Rectal smooth muscle tissue (tissue), 1 donor: ENCODE measurements at regions not wholly inside any gene's neighbourhood (a gene's known extent, or its start where the extent isn't known, plus 50 kb on each side); places are given as distances from the start of the nearest gene placed in this dataset.

Experiments
- H3K27ac ChIP-seq: one replicate; pipeline ENCODE4 v1.7.0; 2013; ENCODE audit warnings: low read depth, low read length, inconsistent platforms
- H3K27me3 ChIP-seq: one replicate; pipeline ENCODE4 v1.7.0; 2013; ENCODE audit warnings: low read length; ENCODE audit not compliant: control insufficient read depth, insufficient read depth
- H3K36me3 ChIP-seq: one replicate; pipeline ENCODE4 v1.7.0; 2013; ENCODE audit warnings: low read length; ENCODE audit not compliant: control insufficient read depth, insufficient read depth
- H3K4me1 ChIP-seq: one replicate; pipeline ENCODE4 v1.7.0; 2013; ENCODE audit warnings: low read length; ENCODE audit not compliant: control insufficient read depth, insufficient read depth
- H3K4me3 ChIP-seq: one replicate; pipeline ENCODE4 v1.7.0; 2013; ENCODE audit warnings: low read length
- H3K9ac ChIP-seq: one replicate; pipeline ENCODE4 v1.7.0; 2013; ENCODE audit warnings: low read length

- Histone ChIP-seq H3K4me1 (no peaks in the 10 kb centered on the region), H3K27me3 (no peaks in the 10 kb centered on the region), H3K4me3 (no peak overlapping the region), H3K9ac (no peak overlapping the region), H3K27ac (no peak overlapping the region), H3K36me3 (no peaks in the 10 kb centered on the region)
Observed at GRCh38 chr3:72459588-72459987, 388.7 kb downstream of the SHQ1 start.

DNA sequence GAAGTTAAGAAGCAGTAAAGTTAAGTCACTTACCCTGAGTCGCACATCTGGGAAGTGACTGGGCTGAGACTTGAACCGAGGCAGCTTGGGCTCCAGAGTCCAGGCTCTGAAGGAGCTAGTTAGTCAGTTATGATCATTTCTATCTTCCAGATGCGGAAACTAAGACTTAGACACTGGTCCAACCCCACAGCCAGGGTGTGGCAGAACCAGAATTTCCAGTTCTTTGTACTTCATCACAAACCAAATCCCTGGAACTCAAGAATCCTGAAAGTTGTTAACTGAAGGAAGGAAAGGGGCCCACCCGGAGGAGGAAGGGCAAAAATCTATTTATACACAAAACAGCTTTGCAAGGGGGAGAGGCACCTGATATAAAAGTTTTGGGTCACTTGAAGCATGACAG, 389.9 kb downstream of the SHQ1 start:
- no peak overlapping the region for H3K27ac ChIP-seq
- H3K9ac ChIP-seq = no peak overlapping the region
- no peak overlapping the region for H3K4me3 ChIP-seq
- H3K36me3 ChIP-seq = no peaks in the 10 kb centered on the region
- H3K27me3 ChIP-seq = no peaks in the 10 kb centered on the region
- H3K4me1 ChIP-seq = no peaks in the 10 kb centered on the region

DNA sequence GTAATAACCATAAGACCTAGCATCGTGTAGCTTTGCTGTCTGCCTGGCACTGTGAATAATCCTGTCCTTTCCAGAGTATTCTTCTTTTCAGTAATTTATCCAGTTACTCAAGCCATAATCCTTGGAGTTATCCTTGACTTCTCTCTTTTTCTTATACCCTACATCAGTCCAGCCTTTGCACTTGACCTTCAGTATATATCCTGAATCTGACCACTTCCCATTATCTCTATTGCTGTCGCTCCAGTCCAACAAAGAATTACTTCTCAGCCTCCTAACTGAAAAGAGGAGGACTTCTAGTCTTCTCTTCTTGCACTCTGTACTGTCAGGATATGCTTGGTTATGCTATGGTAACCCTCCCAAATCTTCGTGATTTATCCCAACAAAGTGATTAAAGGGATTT, 393.8 kb downstream of the SHQ1 start:
- no peaks in the 10 kb centered on the region for H3K4me1 ChIP-seq
- H3K4me3 ChIP-seq = no peak overlapping the region
- no peak overlapping the region for H3K27ac ChIP-seq
- no peak overlapping the region for H3K9ac ChIP-seq
- H3K36me3 ChIP-seq = no peaks in the 10 kb centered on the region
- no peaks in the 10 kb centered on the region for H3K27me3 ChIP-seq

GRCh38 chr3:72453706-72454105, 394.5 kb downstream of the SHQ1 start:
- Histone ChIP-seq H3K9ac (no peak overlapping the region), H3K4me3 (no peak overlapping the region), H3K27me3 (no peaks in the 10 kb centered on the region), H3K36me3 (no peaks in the 10 kb centered on the region), H3K27ac (no peak overlapping the region), H3K4me1 (no peaks in the 10 kb centered on the region)

DNA sequence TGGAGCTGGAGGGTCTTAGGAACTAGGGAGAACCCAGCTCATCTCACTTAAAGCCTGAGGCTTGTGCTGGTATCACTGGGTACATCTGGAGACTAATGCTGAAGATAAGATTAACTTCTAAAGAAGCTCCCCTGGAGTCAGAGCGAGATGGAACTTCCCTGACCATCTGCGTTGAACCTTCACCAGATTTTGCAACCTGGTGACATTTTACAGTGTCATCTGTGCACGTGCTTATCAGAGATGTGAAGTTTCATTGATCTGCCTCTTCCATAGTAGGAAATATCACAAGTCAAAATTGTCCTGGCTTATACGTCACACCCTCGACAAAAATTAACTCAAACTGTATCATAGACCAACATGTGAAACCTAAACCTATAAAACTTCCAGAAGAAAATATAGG, 395.5 kb downstream of the SHQ1 start:
- Histone ChIP-seq H3K27ac (no peak overlapping the region), H3K27me3 (no peaks in the 10 kb centered on the region), H3K36me3 (no peaks in the 10 kb centered on the region), H3K4me1 (no peaks in the 10 kb centered on the region), H3K9ac (no peak overlapping the region), H3K4me3 (no peak overlapping the region)

DNA sequence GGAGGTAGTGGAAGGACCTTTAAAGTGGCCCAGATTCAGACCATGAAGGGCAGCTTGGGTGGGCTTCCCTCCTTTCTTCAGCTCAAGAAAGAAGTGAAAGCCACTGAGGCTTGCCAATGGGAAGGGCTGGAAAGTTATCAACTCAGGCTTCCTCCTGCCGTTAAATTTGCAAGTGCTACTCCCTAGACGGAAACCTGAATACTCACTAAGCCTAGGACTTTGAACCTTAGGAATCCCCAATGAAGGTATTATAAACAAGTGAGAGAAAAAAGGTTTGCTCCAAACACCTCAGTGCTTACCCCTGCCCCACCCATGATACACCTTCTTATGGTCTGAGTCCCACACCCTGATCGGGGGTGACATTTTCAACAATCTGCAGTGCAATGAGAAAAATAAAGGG, 396.4 kb downstream of the SHQ1 start:
- H3K4me3 ChIP-seq = no peak overlapping the region
- H3K4me1 ChIP-seq = no peaks in the 10 kb centered on the region
- no peaks in the 10 kb centered on the region for H3K27me3 ChIP-seq
- H3K27ac ChIP-seq = no peak overlapping the region
- H3K9ac ChIP-seq = no peak overlapping the region
- H3K36me3 ChIP-seq = no peaks in the 10 kb centered on the region

GRCh38 chr3:72449551-72449950, 398.7 kb downstream of the SHQ1 start:
- Histone ChIP-seq H3K4me1 (peaks cover 4% of the 10 kb centered on the region), H3K4me3 (no peak overlapping the region), H3K27ac (no peak overlapping the region), H3K9ac (no peak overlapping the region), H3K36me3 (no peaks in the 10 kb centered on the region), H3K27me3 (no peaks in the 10 kb centered on the region)

GRCh38 chr3:72448858-72449257, 399.4 kb downstream of the SHQ1 start:
- H3K36me3 ChIP-seq = no peaks in the 10 kb centered on the region
- peaks cover 6% of the 10 kb centered on the region for H3K4me1 ChIP-seq
- H3K4me3 ChIP-seq = no peak overlapping the region
- no peak overlapping the region for H3K9ac ChIP-seq
- no peak overlapping the region for H3K27ac ChIP-seq
- no peaks in the 10 kb centered on the region for H3K27me3 ChIP-seq

GRCh38 chr3:72448375-72448823, 399.8 kb downstream of the SHQ1 start:
- Histone ChIP-seq H3K36me3 (no peaks in the 10 kb centered on the region), H3K4me1 (peaks cover 6% of the 10 kb centered on the region), H3K27ac (no peak overlapping the region), H3K9ac (no peak overlapping the region), H3K27me3 (no peaks in the 10 kb centered on the region), H3K4me3 (no peak overlapping the region)

DNA sequence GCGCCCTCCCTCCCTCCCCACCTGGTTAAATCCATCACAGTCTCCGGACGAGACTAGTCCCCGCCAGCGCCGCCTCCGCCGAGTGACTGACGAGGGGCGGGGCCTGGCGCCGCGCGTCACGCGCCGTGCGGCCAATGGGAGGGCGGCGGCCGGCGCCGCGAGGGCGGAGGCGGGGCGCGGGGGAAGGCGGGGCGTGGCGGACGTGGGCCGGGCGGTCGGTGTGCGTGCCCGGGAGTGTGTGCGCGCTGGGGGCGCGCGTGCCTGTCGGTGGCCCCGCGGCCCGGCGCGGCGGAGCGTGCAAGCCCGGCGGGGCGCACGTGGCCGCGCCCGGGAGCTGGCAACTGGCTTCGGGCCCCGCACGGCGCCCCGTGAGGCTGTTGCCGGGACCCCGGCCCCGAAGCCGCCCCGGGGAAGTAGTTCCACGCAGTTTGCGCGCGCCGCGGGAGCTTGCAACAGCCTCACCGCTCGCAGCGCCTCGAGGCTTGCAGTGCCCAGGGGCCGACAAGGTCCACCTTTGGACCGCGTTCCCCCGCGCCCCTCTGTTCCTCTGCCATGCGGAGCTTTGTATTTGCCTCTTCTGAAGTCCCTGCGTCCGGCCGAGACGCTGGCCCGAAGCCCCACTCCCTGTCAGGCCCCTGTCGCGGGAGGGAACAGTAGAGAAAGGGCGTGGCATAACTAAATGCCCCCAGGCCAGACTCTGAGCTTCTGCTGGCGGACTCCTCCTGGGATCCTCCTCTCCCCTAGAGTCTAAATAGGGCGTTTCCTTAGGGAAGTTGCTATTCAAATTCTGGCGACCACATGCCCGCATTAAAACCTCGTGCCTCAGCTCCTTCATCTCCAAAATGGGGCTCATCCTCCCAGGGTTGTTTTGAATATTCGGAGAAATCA, 400.9 kb downstream of the SHQ1 start:
- H3K4me1 ChIP-seq = peaks cover 6% of the 10 kb centered on the region
- no peaks in the 10 kb centered on the region for H3K36me3 ChIP-seq
- peak overlapping the region; percentile 68 for H3K4me3 ChIP-seq
- H3K27me3 ChIP-seq = no peaks in the 10 kb centered on the region
- no peak overlapping the region for H3K9ac ChIP-seq
- peak overlapping the region; percentile 48 for H3K27ac ChIP-seq

DNA sequence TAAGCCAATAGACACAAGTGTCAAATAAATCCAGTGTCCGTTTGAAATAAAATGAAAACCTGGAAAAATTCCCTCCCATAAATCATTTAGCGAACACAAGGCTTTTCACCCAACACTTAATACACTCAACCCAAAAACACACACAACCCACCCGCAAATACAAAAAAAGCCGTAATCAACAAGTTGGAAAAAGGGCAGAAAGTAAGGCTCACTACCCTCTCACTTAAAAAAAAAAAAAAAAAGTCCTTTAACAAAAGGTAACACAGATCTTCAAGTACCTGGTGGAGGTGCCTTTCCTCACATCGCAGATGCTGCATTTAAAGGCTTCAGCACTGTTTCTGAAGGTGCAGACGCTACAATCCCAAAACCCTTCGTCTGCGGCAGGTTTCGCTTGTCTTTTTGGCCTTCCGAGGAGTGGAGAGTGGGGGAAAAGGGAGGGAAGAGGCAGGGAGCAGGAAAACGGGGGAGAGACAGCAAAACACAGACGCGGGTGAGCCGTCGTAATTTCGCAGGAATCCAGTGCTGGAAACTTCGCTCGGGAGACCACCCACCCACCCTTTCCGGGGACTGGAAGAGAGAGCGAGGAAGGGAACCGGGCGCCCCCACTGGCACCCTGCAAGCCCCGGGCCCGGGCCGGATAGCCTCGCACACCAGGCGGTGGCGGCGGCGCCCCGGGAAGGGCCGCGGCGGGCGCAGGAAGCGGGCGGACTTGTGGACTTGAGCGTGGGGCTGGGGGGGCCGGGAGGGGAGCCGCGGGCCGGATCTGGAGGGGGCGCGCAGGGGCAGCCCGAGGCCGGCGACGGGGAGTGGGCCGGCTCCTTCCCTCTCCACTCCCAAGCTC, 401.8 kb downstream of the SHQ1 start, which contains the start of gene RYBP:
Gene RYBP (minus strand): TSS at position 404 of the 841 bp plus-strand sequence.
- Histone ChIP-seq H3K36me3 (no peaks in the 10 kb centered on the region), H3K27me3 (no peaks in the 10 kb centered on the region), H3K4me1 (peaks cover 6% of the 10 kb centered on the region), H3K4me3 (peak within 1 kb of the TSS; percentile 68), H3K9ac (peak within 1 kb of the TSS; percentile 83), H3K27ac (peak within 1 kb of the TSS; percentile 48)

DNA sequence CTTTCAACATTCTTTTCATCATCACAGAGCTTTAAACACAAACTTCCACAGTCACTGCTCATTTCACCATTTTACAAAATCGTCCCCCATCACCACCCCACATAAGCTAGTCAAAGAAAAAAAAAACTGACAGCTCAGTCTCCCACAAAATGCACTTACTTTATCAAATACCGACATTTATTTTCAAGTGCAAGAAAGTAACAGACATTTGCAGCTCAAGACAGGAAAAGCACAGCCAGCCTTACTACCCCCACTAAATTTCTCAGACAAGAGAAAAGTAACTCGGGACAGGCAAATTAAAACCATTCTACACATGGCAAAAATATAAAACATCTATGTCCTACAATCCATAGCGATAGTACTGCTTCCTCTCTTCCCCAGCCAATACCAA, 402.4 kb downstream of the SHQ1 start:
- no peak overlapping the region for H3K9ac ChIP-seq
- H3K36me3 ChIP-seq = no peaks in the 10 kb centered on the region
- no peak overlapping the region for H3K27ac ChIP-seq
- peak overlapping the region; percentile 68 for H3K4me3 ChIP-seq
- H3K27me3 ChIP-seq = no peaks in the 10 kb centered on the region
- H3K4me1 ChIP-seq = peaks cover 6% of the 10 kb centered on the region
